GM23338 (cell line): ENCODE measurements at regions not wholly inside any gene's neighbourhood (a gene's known extent, or its start where the extent isn't known, plus 50 kb on each side); places are given as distances from the start of the nearest gene placed in this dataset.

Experiments used
- ATAC-seq: fragments of 200-7000 bp; cut with Tn5 transposase; 3 replicates; pipeline ENCODE4 v1.9.1; 2020
- DNase-seq: peaks from one replicate; pipeline ENCODE4 v3.0.0-alpha.2; 2015; ENCODE audit warnings: low spot score
- H2AFZ ChIP-seq: fragments of 200-600 bp; sonication (generic); 2 replicates; pipeline ENCODE4 v1.8.0; 2016; ENCODE audit warnings: antibody characterized with exemption, mild to moderate bottlenecking, moderate library complexity
- H3F3A ChIP-seq: fragments of 200-600 bp; sonication (generic); replicated peaks from 2 replicates; pipeline ENCODE4 v1.8.0; 2017; ENCODE audit warnings: antibody characterized with exemption, mixed run types, low read depth
- H3K27ac ChIP-seq: fragments of 200-600 bp; sonication (generic); 2 replicates; pipeline ENCODE4 v1.6.1; 2016; ENCODE audit warnings: low read depth
- H3K27me3 ChIP-seq: fragments of 200-600 bp; sonication (generic); 2 replicates; pipeline ENCODE4 v1.8.0; 2016; ENCODE audit warnings: mild to moderate bottlenecking, mixed run types, moderate library complexity; ENCODE audit not compliant: insufficient read depth
- H3K36me3 ChIP-seq: fragments of 200-600 bp; sonication (generic); 2 replicates; pipeline ENCODE4 v1.8.0; 2016; ENCODE audit warnings: mild to moderate bottlenecking; ENCODE audit not compliant: insufficient read depth
- H3K4me1 ChIP-seq: fragments of 200-600 bp; sonication (generic); 2 replicates; pipeline ENCODE4 v1.8.0; 2016; ENCODE audit warnings: mild to moderate bottlenecking, moderate library complexity; ENCODE audit not compliant: insufficient read depth
- H3K4me2 ChIP-seq: fragments of 200-600 bp; sonication (generic); 2 replicates; pipeline ENCODE4 v1.7.1; 2017; ENCODE audit warnings: mixed run types
- H3K4me3 ChIP-seq: fragments of 200-600 bp; sonication (generic); 2 replicates; pipeline ENCODE4 v1.6.1; 2016; ENCODE audit warnings: mixed run types
- H3K79me2 ChIP-seq: fragments of 200-600 bp; sonication (generic); replicated peaks from 2 replicates; pipeline ENCODE4 v1.8.0; 2017; ENCODE audit warnings: mild to moderate bottlenecking; ENCODE audit not compliant: insufficient read depth
- H3K9me2 ChIP-seq: fragments of 200-600 bp; sonication (generic); 2 replicates; pipeline ENCODE4 v1.8.0; 2017; ENCODE audit not compliant: insufficient read depth
- H4K20me1 ChIP-seq: fragments of 200-600 bp; sonication (generic); replicated peaks from 2 replicates; pipeline ENCODE4 v1.8.0; 2017; ENCODE audit warnings: mild to moderate bottlenecking; ENCODE audit not compliant: insufficient read depth
- H3K27ac Mint-ChIP-seq: 2 replicates; pipeline ENCODE4 v1.8.0; 2020; ENCODE audit warnings: inconsistent platforms, mild to moderate bottlenecking, moderate library complexity, mixed read lengths
- H3K27me3 Mint-ChIP-seq: 3 replicates; pipeline ENCODE4 v1.8.0; 2022; ENCODE audit warnings: low read depth, mild to moderate bottlenecking, moderate library complexity, mixed read lengths, inconsistent platforms; ENCODE audit not compliant: insufficient read depth, poor library complexity
- H3K36me3 Mint-ChIP-seq: 3 replicates; pipeline ENCODE4 v1.8.0; 2021; ENCODE audit warnings: low read depth, mild to moderate bottlenecking, inconsistent platforms, moderate library complexity, mixed read lengths
- H3K4me1 Mint-ChIP-seq: 3 replicates; pipeline ENCODE4 v1.8.0; 2020; ENCODE audit warnings: mild to moderate bottlenecking, inconsistent platforms, mixed read lengths
- H3K4me3 Mint-ChIP-seq: 3 replicates; pipeline ENCODE4 v1.8.0; 2021; ENCODE audit warnings: moderate library complexity, mild to moderate bottlenecking, inconsistent platforms, mixed read lengths
- H3K9me3 Mint-ChIP-seq: 3 replicates; pipeline ENCODE4 v1.8.0; 2020; ENCODE audit warnings: moderate library complexity, mild to moderate bottlenecking, inconsistent platforms, mixed read lengths
- CREB1 ChIP-seq: fragments of 250-450 bp; sonication (Bioruptor Pico); IDR thresholded peaks from 2 replicates; pipeline ENCODE4 v1.5.0; 2020; ENCODE audit warnings: low read depth, mild to moderate bottlenecking, moderate library complexity
- CTCF ChIP-seq, 2 experiments: fragments of 200-600 bp in 1 of 2; sonication (generic) in 1 of 2; conservative IDR thresholded peaks; 2 replicates each; pipeline versions ENCODE4 v1.5.1 to v1.6.1; 2016 to 2017; ENCODE audit warnings: antibody characterized with exemption in 2 of 2, low read depth in 2 of 2, mild to moderate bottlenecking in 2 of 2, moderate library complexity in 1 of 2
- EZH2 ChIP-seq: fragments of 200-600 bp; sonication (generic); IDR thresholded peaks from one replicate; pipeline ENCODE4 v1.8.0; 2017; ENCODE audit warnings: antibody characterized with exemption, mild to moderate bottlenecking, low read depth; ENCODE audit not compliant: unreplicated experiment
- EZH2phosphoT487 ChIP-seq: fragments of 200-600 bp; sonication (generic); IDR thresholded peaks from one replicate; pipeline ENCODE4 v1.8.1; 2018; ENCODE audit warnings: antibody characterized with exemption; ENCODE audit not compliant: unreplicated experiment
- JUNB ChIP-seq: IDR thresholded peaks from one replicate; pipeline ENCODE4 v1.6.1; 2016; ENCODE audit warnings: antibody characterized with exemption; ENCODE audit not compliant: unreplicated experiment
- NANOG ChIP-seq: IDR thresholded peaks from 2 replicates; pipeline ENCODE4 v1.6.1; 2016; ENCODE audit warnings: antibody characterized with exemption, borderline replicate concordance
- POLR2AphosphoS5 ChIP-seq: IDR thresholded peaks from 2 replicates; pipeline ENCODE4 v1.6.1; 2016; ENCODE audit warnings: antibody characterized with exemption, low read depth
- REST ChIP-seq: IDR thresholded peaks from one replicate; pipeline ENCODE4 v1.6.1; 2018; ENCODE audit warnings: antibody characterized with exemption; ENCODE audit not compliant: unreplicated experiment
- STAT1 ChIP-seq: IDR thresholded peaks from one replicate; pipeline ENCODE4 v1.6.1; 2016; ENCODE audit warnings: antibody characterized with exemption; ENCODE audit not compliant: unreplicated experiment
- ZNF114 ChIP-seq: fragments of 250-450 bp; sonication (Bioruptor Pico); IDR thresholded peaks from 2 replicates; pipeline ENCODE4 v1.5.0; 2020; ENCODE audit warnings: mild to moderate bottlenecking, moderate library complexity
- ZNF331 ChIP-seq: fragments of 250-450 bp; sonication (Bioruptor Pico); IDR thresholded peaks from 2 replicates; pipeline ENCODE4 v1.5.0; 2020; ENCODE audit warnings: low read depth, mild to moderate bottlenecking, moderate library complexity
- ZNF462 ChIP-seq: fragments of 250-450 bp; sonication (Bioruptor Pico); IDR thresholded peaks from 2 replicates; pipeline ENCODE4 v1.5.0; 2020; ENCODE audit warnings: mild to moderate bottlenecking, moderate library complexity

- Mint-ChIP-seq H3K27me3 (peaks cover 3% of the 10 kb centered on the region), H3K36me3 (0 out of 3 replicates have a peak, but pooled peaks cover 4% of the 10 kb centered on the region), H3K27ac (no peak overlapping the region), H3K4me3 (no peak overlapping the region), H3K9me3 (no peaks in the 10 kb centered on the region), H3K4me1 (peaks cover 59% of the 10 kb centered on the region)
- DNase-seq: no peak
- H2AFZ ChIP-seq: peak overlapping the region; percentile 68; the same call in 1 of the 2 replicates
- H3K36me3 ChIP-seq: no peaks in the 10 kb centered on the region
- TF ChIP-seq EZH2phosphoT487 (no peak), STAT1 (no peak), REST (no peak), ZNF462 (CRISPR knock-in tag) (no peak), EZH2 (no peak), JUNB (no peak), POLR2AphosphoS5 (no peak), ZNF114 (no peak), CTCF (conservative IDR thresholded peaks at IDR 0.05; ENCODE audit: low read depth in 2 of 2) (no peak), CREB1 (CRISPR knock-in tag) (no peak), ZNF331 (CRISPR knock-in tag) (no peak), NANOG (no peak)
- no peak overlapping the region for H3K4me2 ChIP-seq
- H3K9me2 ChIP-seq: 0 out of 2 replicates have a peak, but pooled peaks cover 6% of the 10 kb centered on the region
- H3K27me3 ChIP-seq: no peaks in the 10 kb centered on the region
- H3K79me2 ChIP-seq: no peaks in the 10 kb centered on the region
- peaks cover 58% of the 10 kb centered on the region for H3K4me1 ChIP-seq
- H3K27ac ChIP-seq: no peak overlapping the region
- H3F3A ChIP-seq: no peaks in the 10 kb centered on the region
- no peak overlapping the region for H3K4me3 ChIP-seq
- no peak for ATAC-seq
- no peaks in the 10 kb centered on the region for H4K20me1 ChIP-seq
Measured at GRCh38 chr5:123806644-123807043, 294.7 kb downstream of the CSNK1G3 start.
